ENCODE measurements at regions not wholly inside any gene's neighbourhood (a gene's known extent, or its start where the extent isn't known, plus 50 kb on each side); places are given as distances from the start of the nearest gene placed in this dataset.

DNA sequence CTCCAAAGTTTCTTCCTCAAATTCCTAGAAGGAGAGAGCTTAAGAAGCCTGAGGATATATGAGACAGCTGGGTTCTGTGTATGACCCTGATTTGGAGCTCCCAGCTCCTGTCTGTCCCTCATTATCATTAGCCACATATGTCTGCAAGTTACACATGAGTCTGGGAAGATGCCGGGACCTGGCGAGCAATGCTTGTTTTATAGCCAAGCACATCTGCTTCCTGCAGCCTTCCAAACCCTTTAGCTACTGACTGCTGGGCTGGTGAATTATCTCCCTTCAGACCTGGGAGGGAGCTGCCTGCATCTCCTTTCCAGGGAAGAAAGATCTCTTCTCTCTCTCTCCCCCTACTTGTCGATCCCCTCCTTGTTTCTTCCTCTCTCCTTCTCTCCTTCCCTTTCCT lies 556.7 kb upstream of the BOD1L1 start:
- Mint-ChIP-seq H3K27me3 (peaks cover 4% of the 10 kb centered on the region), H3K4me3 (no peak overlapping the region), H3K4me1 (peaks cover 0 to 11% (median 1%) of the 10 kb centered on the region in 4 donors), H3K36me3 (no peaks in the 10 kb centered on the region), H3K27ac (no peak overlapping the region), H3K9me3 (peaks cover 0 to 4% (median 0%) of the 10 kb centered on the region in 7 donors)
- H3K4me1 ChIP-seq (ENCODE audit: control insufficient read depth, insufficient read depth, low read length, poor library complexity, severe bottlenecking): no peaks in the 10 kb centered on the region
- no peak overlapping the region for H3K4me3 ChIP-seq (ENCODE audit: low read depth, low read length)
- no peaks in the 10 kb centered on the region for H3K27me3 ChIP-seq (ENCODE audit: control insufficient read depth, insufficient read depth, low read length)
- H3K36me3 ChIP-seq (ENCODE audit: control insufficient read depth, insufficient read depth, low read length): no peaks in the 10 kb centered on the region
- no peaks in the 10 kb centered on the region for H3K9me3 ChIP-seq (ENCODE audit: control insufficient read depth in 2 of 2, low read length in 2 of 2)
- H3K27ac ChIP-seq (ENCODE audit: insufficient read depth, low read length, poor library complexity, severe bottlenecking): no peak overlapping the region
- ATAC-seq (ENCODE audit: low read depth in 2 of 2): no peak
- DNase-seq: no peak

DNA sequence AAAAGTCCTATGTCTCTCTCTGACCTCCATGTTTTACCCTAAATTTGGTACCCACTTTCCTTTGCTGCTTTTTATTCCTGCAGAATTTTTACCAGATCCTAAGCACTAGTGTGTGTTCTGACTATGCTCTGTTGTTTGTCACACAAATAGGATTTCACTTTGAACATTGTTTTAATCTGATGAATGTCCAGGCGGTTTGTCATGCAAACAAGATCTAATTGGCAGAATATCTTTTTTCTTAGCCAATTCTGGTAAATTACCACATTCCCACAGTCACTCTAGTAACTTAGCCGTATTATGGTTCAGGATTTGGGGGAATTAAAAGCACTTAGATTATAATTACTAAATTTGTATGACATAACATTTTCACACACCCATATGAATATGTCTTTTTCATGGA lies 557.2 kb upstream of the BOD1L1 start:
- H3K4me3 Mint-ChIP-seq: no peak overlapping the region
- H3K36me3 Mint-ChIP-seq: no peaks in the 10 kb centered on the region
- H3K4me1 ChIP-seq (ENCODE audit: control insufficient read depth, insufficient read depth, low read length, poor library complexity, severe bottlenecking): no peaks in the 10 kb centered on the region
- no peaks in the 10 kb centered on the region for H3K36me3 ChIP-seq (ENCODE audit: control insufficient read depth, insufficient read depth, low read length)
- H3K27me3 ChIP-seq (ENCODE audit: control insufficient read depth, insufficient read depth, low read length): no peaks in the 10 kb centered on the region
- H3K27me3 Mint-ChIP-seq: peaks cover 4% of the 10 kb centered on the region
- H3K4me3 ChIP-seq (ENCODE audit: low read depth, low read length): no peak overlapping the region
- peaks cover 0 to 4% (median 0%) of the 10 kb centered on the region in 7 donors for H3K9me3 Mint-ChIP-seq
- no peaks in the 10 kb centered on the region for H3K9me3 ChIP-seq (ENCODE audit: control insufficient read depth in 2 of 2, low read length in 2 of 2)
- H3K27ac ChIP-seq (ENCODE audit: insufficient read depth, low read length, poor library complexity, severe bottlenecking): no peak overlapping the region
- no peak for DNase-seq
- H3K27ac Mint-ChIP-seq: no peak overlapping the region
- peaks cover 0 to 6% (median 0%) of the 10 kb centered on the region in 4 donors for H3K4me1 Mint-ChIP-seq
- ATAC-seq (ENCODE audit: low read depth in 2 of 2): no peak

DNA sequence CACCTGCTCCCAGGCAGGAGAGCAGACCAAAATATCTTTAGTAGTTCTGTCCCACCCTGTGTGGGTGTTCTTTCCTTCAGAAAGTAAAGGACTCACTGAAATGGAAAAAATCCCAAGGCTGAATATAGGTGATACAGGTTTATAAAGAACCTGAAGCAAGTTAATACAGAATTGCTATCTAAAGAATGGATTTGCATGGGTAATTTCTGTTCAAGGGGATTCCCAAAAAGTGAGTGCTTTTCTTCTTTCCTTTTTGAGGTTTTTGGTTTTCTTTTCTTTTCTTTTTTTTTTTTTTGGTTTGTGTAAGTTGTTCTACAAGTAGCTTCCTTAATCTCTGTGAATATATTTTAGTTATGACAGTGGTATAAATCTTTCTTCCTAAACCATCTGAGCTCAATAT lies 560.7 kb upstream of the BOD1L1 start:
- Mint-ChIP-seq H3K27ac (no peak overlapping the region), H3K36me3 (no peaks in the 10 kb centered on the region), H3K27me3 (peaks cover 4% of the 10 kb centered on the region), H3K4me3 (no peak overlapping the region), H3K9me3 (peaks cover 0 to 7% (median 0%) of the 10 kb centered on the region in 7 donors), H3K4me1 (no peaks in the 10 kb centered on the region)
- ATAC-seq (ENCODE audit: low read depth in 2 of 2): no peak
- Histone ChIP-seq H3K27ac (ENCODE audit: insufficient read depth, low read length, poor library complexity, severe bottlenecking) (no peak overlapping the region), H3K4me3 (ENCODE audit: low read depth, low read length) (no peak overlapping the region), H3K36me3 (ENCODE audit: control insufficient read depth, insufficient read depth, low read length) (no peaks in the 10 kb centered on the region), H3K27me3 (ENCODE audit: control insufficient read depth, insufficient read depth, low read length) (no peaks in the 10 kb centered on the region), H3K9me3 (ENCODE audit: control insufficient read depth in 2 of 2, low read length in 2 of 2) (no peaks in the 10 kb centered on the region), H3K4me1 (ENCODE audit: control insufficient read depth, insufficient read depth, low read length, poor library complexity, severe bottlenecking) (no peaks in the 10 kb centered on the region)
- DNase-seq: no peak

DNA sequence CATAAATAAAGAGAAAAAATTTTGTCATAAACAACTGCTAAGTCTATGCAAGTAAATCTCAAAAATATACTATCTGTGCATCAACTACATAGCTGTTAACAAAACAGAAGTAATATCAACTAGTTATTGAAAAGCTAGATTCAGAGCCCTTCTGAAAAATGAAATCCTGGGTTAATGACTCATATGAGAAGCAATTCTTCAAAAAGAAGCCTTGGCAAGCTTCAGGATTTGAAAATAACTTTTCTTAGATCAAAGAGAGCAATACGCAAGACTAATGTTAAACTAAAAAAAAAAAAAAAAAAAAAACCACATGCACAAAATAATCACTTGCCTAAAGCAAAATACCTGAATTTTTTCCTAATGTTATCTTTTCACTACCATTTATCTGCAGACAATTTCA lies 566.1 kb upstream of the BOD1L1 start:
- Histone ChIP-seq H3K4me3 (ENCODE audit: low read depth, low read length) (no peak overlapping the region), H3K36me3 (ENCODE audit: control insufficient read depth, insufficient read depth, low read length) (no peaks in the 10 kb centered on the region), H3K9me3 (ENCODE audit: control insufficient read depth in 2 of 2, low read length in 2 of 2) (no peaks in the 10 kb centered on the region), H3K27me3 (ENCODE audit: control insufficient read depth, insufficient read depth, low read length) (no peaks in the 10 kb centered on the region), H3K27ac (ENCODE audit: insufficient read depth, low read length, poor library complexity, severe bottlenecking) (no peak overlapping the region), H3K4me1 (ENCODE audit: control insufficient read depth, insufficient read depth, low read length, poor library complexity, severe bottlenecking) (no peaks in the 10 kb centered on the region)
- H3K9me3 Mint-ChIP-seq: peaks cover 0 to 7% (median under 1%) of the 10 kb centered on the region in 7 donors
- ATAC-seq (ENCODE audit: low read depth in 2 of 2) (no peak), DNase-seq (no peak)
- H3K4me3 Mint-ChIP-seq: no peak overlapping the region
- no peaks in the 10 kb centered on the region for H3K36me3 Mint-ChIP-seq
- no peak overlapping the region for H3K27ac Mint-ChIP-seq
- peaks cover under 1% of the 10 kb centered on the region for H3K27me3 Mint-ChIP-seq
- no peaks in the 10 kb centered on the region for H3K4me1 Mint-ChIP-seq

DNA sequence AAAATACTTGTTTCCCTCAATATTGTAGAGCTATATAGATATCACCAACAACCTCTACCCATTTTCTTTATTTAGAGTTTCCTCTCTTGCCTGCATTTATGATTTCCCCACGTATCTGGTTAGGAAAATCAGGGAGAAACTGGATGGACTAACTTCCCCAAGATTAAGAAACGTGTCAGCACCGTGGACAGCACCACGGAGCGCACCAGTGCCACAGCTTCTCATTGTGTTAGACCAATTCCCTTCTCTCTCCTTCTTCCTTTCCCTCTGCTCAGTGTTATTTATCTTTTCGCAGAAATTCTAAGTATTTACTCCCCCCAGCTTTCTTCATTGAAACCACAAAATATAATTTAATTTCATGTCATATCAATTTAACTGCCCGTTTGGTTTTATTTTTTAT lies 568.6 kb upstream of the BOD1L1 start:
- Mint-ChIP-seq H3K27me3 (no peaks in the 10 kb centered on the region), H3K27ac (no peak overlapping the region), H3K4me3 (no peak overlapping the region), H3K9me3 (peaks cover 0 to 6% (median 2%) of the 10 kb centered on the region in 7 donors), H3K4me1 (no peaks in the 10 kb centered on the region), H3K36me3 (no peaks in the 10 kb centered on the region)
- no peak for ATAC-seq (ENCODE audit: low read depth in 2 of 2)
- Histone ChIP-seq H3K4me1 (ENCODE audit: control insufficient read depth, insufficient read depth, low read length, poor library complexity, severe bottlenecking) (no peaks in the 10 kb centered on the region), H3K4me3 (ENCODE audit: low read depth, low read length) (no peak overlapping the region), H3K36me3 (ENCODE audit: control insufficient read depth, insufficient read depth, low read length) (no peaks in the 10 kb centered on the region), H3K27ac (ENCODE audit: insufficient read depth, low read length, poor library complexity, severe bottlenecking) (no peak overlapping the region), H3K27me3 (ENCODE audit: control insufficient read depth, insufficient read depth, low read length) (no peaks in the 10 kb centered on the region), H3K9me3 (ENCODE audit: control insufficient read depth in 2 of 2, low read length in 2 of 2) (no peaks in the 10 kb centered on the region)
- DNase-seq: no peak

DNA sequence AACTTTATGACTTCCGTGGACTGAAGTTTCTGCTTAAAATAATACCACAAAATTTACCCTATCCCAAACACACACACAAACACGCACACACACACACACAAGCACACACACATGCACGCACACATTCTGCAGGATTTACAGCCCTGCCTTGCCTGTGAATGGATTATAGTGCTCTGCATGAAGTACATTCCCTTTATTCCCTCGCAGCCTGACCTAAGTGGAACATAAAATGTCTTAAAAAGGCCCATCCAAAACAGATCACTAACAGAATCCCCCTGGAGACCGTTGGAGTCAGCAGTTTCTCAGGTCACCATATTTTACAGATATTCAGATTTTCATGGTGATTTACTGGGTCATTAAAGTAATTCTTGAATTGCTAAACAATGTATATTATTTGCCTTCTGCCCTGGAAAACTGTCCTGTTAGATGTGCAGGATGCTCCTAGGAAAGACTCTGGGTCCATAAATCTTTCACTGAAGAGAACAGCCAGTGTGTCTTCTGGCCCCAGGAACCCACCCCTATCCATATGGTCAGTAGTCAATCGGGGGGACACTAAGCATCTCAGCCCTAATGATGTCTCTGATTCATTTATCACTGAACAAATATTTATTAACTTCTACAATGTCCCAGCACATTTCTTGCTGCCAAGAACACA lies 587.7 kb upstream of the BOD1L1 start:
- Histone ChIP-seq H3K36me3 (ENCODE audit: control insufficient read depth, insufficient read depth, low read length) (no peaks in the 10 kb centered on the region), H3K9me3 (ENCODE audit: control insufficient read depth in 2 of 2, low read length in 2 of 2) (no peaks in the 10 kb centered on the region), H3K27me3 (ENCODE audit: control insufficient read depth, insufficient read depth, low read length) (no peaks in the 10 kb centered on the region), H3K4me3 (ENCODE audit: low read depth, low read length) (no peak overlapping the region), H3K27ac (ENCODE audit: insufficient read depth, low read length, poor library complexity, severe bottlenecking) (no peak overlapping the region), H3K4me1 (ENCODE audit: control insufficient read depth, insufficient read depth, low read length, poor library complexity, severe bottlenecking) (no peaks in the 10 kb centered on the region)
- Mint-ChIP-seq H3K27me3 (no peaks in the 10 kb centered on the region), H3K4me3 (no peak overlapping the region), H3K27ac (no peak overlapping the region), H3K36me3 (no peaks in the 10 kb centered on the region), H3K4me1 (no peaks in the 10 kb centered on the region), H3K9me3 (peaks cover 0 to 12% (median 4%) of the 10 kb centered on the region in 7 donors)
- ATAC-seq (ENCODE audit: low read depth in 2 of 2) (no peak), DNase-seq (no peak)

DNA sequence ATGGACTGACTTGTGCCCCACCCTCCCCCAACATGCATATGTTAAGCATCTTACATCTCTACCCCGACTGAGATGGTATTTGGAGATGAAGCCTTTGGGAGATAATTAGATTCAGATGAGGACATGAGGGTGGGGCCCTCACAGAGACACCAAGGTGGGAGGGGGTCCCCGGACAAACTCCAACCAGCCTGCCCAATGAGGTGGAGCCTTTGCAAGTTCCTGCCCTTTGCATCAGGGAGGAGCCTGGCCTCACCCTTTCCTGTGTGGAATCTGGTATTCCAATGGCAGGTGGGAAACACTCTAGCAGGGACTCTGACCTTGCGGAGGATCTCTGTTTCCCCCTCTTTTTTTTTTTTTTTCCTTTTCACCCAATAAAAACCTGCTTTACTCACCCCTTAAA lies 589.9 kb upstream of the BOD1L1 start:
- H3K9me3 Mint-ChIP-seq: peaks cover 0 to 12% (median 4%) of the 10 kb centered on the region in 7 donors

DNA sequence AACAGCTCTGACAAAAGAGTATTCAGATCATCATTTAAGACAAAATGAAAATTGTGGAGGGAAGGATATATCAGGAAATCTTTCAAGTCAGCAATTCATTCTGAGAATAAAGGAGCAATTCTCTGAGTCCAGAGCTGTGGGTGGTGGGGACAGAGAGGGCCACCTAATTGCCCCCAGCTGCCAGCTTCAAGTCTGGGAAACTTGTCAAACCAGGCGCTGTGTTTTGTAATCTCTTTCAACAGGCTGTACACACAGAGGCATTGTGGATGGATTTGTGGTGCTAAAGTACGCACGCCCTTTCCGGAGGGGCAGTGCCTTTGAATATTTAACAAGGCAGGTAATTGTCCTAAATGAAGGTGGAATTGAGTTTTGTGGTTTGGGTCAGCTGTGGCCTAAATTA lies 591.1 kb upstream of the BOD1L1 start:
- no peaks in the 10 kb centered on the region for H3K4me1 Mint-ChIP-seq
- DNase-seq: no peak
- H3K9me3 Mint-ChIP-seq: peaks cover 0 to 5% (median 3%) of the 10 kb centered on the region in 7 donors
- no peak overlapping the region for H3K4me3 Mint-ChIP-seq
- no peaks in the 10 kb centered on the region for H3K36me3 Mint-ChIP-seq
- no peaks in the 10 kb centered on the region for H3K27me3 Mint-ChIP-seq
- Histone ChIP-seq H3K27me3 (ENCODE audit: control insufficient read depth, insufficient read depth, low read length) (no peaks in the 10 kb centered on the region), H3K9me3 (ENCODE audit: control insufficient read depth in 2 of 2, low read length in 2 of 2) (no peaks in the 10 kb centered on the region), H3K4me1 (ENCODE audit: control insufficient read depth, insufficient read depth, low read length, poor library complexity, severe bottlenecking) (no peaks in the 10 kb centered on the region), H3K27ac (ENCODE audit: insufficient read depth, low read length, poor library complexity, severe bottlenecking) (no peak overlapping the region), H3K36me3 (ENCODE audit: control insufficient read depth, insufficient read depth, low read length) (no peaks in the 10 kb centered on the region), H3K4me3 (ENCODE audit: low read depth, low read length) (no peak overlapping the region)
- H3K27ac Mint-ChIP-seq: no peak overlapping the region
- ATAC-seq (ENCODE audit: low read depth in 2 of 2): no peak

More for the DNA sequence above, 589.9 kb upstream of the BOD1L1 start:
- H3K36me3 Mint-ChIP-seq: no peaks in the 10 kb centered on the region
- H3K4me3 ChIP-seq (ENCODE audit: low read depth, low read length): no peak overlapping the region
- no peak overlapping the region for H3K27ac Mint-ChIP-seq
- no peak overlapping the region for H3K27ac ChIP-seq (ENCODE audit: insufficient read depth, low read length, poor library complexity, severe bottlenecking)
- H3K9me3 ChIP-seq (ENCODE audit: control insufficient read depth in 2 of 2, low read length in 2 of 2): no peaks in the 10 kb centered on the region
- H3K27me3 Mint-ChIP-seq: no peaks in the 10 kb centered on the region
- H3K27me3 ChIP-seq (ENCODE audit: control insufficient read depth, insufficient read depth, low read length): no peaks in the 10 kb centered on the region
- ATAC-seq (ENCODE audit: low read depth in 2 of 2) (no peak), DNase-seq (no peak)
- H3K4me3 Mint-ChIP-seq: no peak overlapping the region
- no peaks in the 10 kb centered on the region for H3K4me1 ChIP-seq (ENCODE audit: control insufficient read depth, insufficient read depth, low read length, poor library complexity, severe bottlenecking)
- H3K36me3 ChIP-seq (ENCODE audit: control insufficient read depth, insufficient read depth, low read length): no peaks in the 10 kb centered on the region
- no peaks in the 10 kb centered on the region for H3K4me1 Mint-ChIP-seq

All from CD4-positive, CD25-positive, alpha-beta regulatory T cell (primary cell).